Hepatocyte (in vitro differentiated cells): ENCODE measurements at regions not wholly inside any gene's neighbourhood (a gene's known extent, or its start where the extent isn't known, plus 50 kb on each side); places are given as distances from the start of the nearest gene placed in this dataset.

Source experiments
- CTCF ChIP-seq: fragments of 200-600 bp; sonication (generic); IDR thresholded peaks from 2 replicates; pipeline ENCODE4 v1.5.1; 2016; ENCODE audit warnings: antibody characterized with exemption, mild to moderate bottlenecking; ENCODE audit not compliant: poor library complexity
- EZH2phosphoT487 ChIP-seq: fragments of 200-600 bp; sonication (generic); IDR thresholded peaks from one replicate; pipeline ENCODE4 v1.6.1; 2018; ENCODE audit warnings: antibody characterized with exemption, mild to moderate bottlenecking, low read depth, moderate library complexity; ENCODE audit not compliant: unreplicated experiment, severe bottlenecking

- TF ChIP-seq CTCF (no peak), EZH2phosphoT487 (no peak)
Observed at GRCh38 chr3:88362428-88362827, 212.7 kb downstream of the C3orf38 start.
